WTC11 (cell line): ENCODE measurements at regions not wholly inside any gene's neighbourhood (a gene's known extent, or its start where the extent isn't known, plus 50 kb on each side); places are given as distances from the start of the nearest gene placed in this dataset.

Source experiments
- ATAC-seq: fragments of 200-7000 bp; cut with Tn5 transposase; 2 replicates; pipeline ENCODE4 v1.10.0; 2021; ENCODE audit warnings: mild to moderate bottlenecking, moderate library complexity
- CTCF ChIA-PET: fragments of 300-600 bp; sonication (Branson Sonifier 250); formaldehyde crosslinking; loops from one replicate; lab custom pipeline; 2021; ENCODE audit warnings: antibody characterized with exemption; lab: Charles Lee
- POLR2A ChIA-PET: fragments of 350-600 bp; sonication (Branson Sonifier 250); formaldehyde crosslinking; loops from one replicate; lab custom pipeline; 2021; ENCODE audit warnings: antibody characterized with exemption; lab: Charles Lee
- DNase-seq: peaks from one replicate; pipeline ENCODE4 v3.0.0; 2021; ENCODE audit warnings: low spot score
- H3K27ac Mint-ChIP-seq: 2 replicates; pipeline ENCODE4 v1.8.0; 2021; ENCODE audit warnings: mixed read lengths
- H3K27me3 Mint-ChIP-seq: 2 replicates; pipeline ENCODE4 v1.8.0; 2021; ENCODE audit warnings: low read depth, mild to moderate bottlenecking, moderate library complexity, mixed read lengths
- H3K36me3 Mint-ChIP-seq: 2 replicates; pipeline ENCODE4 v1.8.0; 2021; ENCODE audit warnings: mixed read lengths
- H3K4me1 Mint-ChIP-seq: 2 replicates; pipeline ENCODE4 v1.8.0; 2022; ENCODE audit warnings: mixed read lengths
- H3K4me3 Mint-ChIP-seq: 2 replicates; pipeline ENCODE4 v1.8.0; 2021; ENCODE audit warnings: mild to moderate bottlenecking, moderate library complexity, mixed read lengths
- H3K9me3 Mint-ChIP-seq: 2 replicates; pipeline ENCODE4 v1.8.0; 2021; ENCODE audit warnings: mixed read lengths
- AFF4 ChIP-seq: sonication (generic); formaldehyde crosslinking; IDR thresholded peaks from 2 replicates; pipeline ENCODE4 v1.8.1; 2023; ENCODE audit warnings: mild to moderate bottlenecking, missing genetic modification reagents, borderline replicate concordance
- ARID4B ChIP-seq: sonication (generic); formaldehyde crosslinking; IDR thresholded peaks from 2 replicates; pipeline ENCODE4 v1.8.0; 2023; ENCODE audit warnings: missing genetic modification reagents, mild to moderate bottlenecking, borderline replicate concordance
- CDX4 ChIP-seq: fragments of 250-450 bp; sonication (Bioruptor Pico); IDR thresholded peaks from 2 replicates; pipeline ENCODE4 v1.9.0; 2021; ENCODE audit warnings: moderate library complexity, mild to moderate bottlenecking, inconsistent platforms, borderline replicate concordance
- CREB1 ChIP-seq: sonication (generic); formaldehyde crosslinking; IDR thresholded peaks from 2 replicates; pipeline ENCODE4 v1.8.0; 2023; ENCODE audit warnings: mild to moderate bottlenecking, missing genetic modification reagents
- FOXP4 ChIP-seq: sonication (generic); formaldehyde crosslinking; IDR thresholded peaks from 2 replicates; pipeline ENCODE4 v1.8.0; 2022; ENCODE audit warnings: mild to moderate bottlenecking, missing genetic modification reagents
- GABPB1 ChIP-seq: sonication (generic); formaldehyde crosslinking; IDR thresholded peaks from 2 replicates; pipeline ENCODE4 v1.8.1; 2023; ENCODE audit warnings: mild to moderate bottlenecking, missing genetic modification reagents
- IRF2 ChIP-seq: sonication (generic); formaldehyde crosslinking; IDR thresholded peaks from 2 replicates; pipeline ENCODE4 v1.8.0; 2022; ENCODE audit warnings: low read depth, missing genetic modification reagents, borderline replicate concordance
- NR2C2 ChIP-seq: sonication (generic); formaldehyde crosslinking; IDR thresholded peaks from 2 replicates; pipeline ENCODE4 v1.8.0; 2022; ENCODE audit warnings: mild to moderate bottlenecking, missing genetic modification reagents
- OVOL2 ChIP-seq: fragments of 250-450 bp; sonication (Bioruptor Pico); IDR thresholded peaks from 2 replicates; pipeline ENCODE4 v1.9.0; 2021; ENCODE audit warnings: mild to moderate bottlenecking, borderline replicate concordance
- PREB ChIP-seq: sonication (generic); formaldehyde crosslinking; IDR thresholded peaks from 2 replicates; pipeline ENCODE4 v1.8.1; 2022; ENCODE audit warnings: mild to moderate bottlenecking, missing genetic modification reagents, moderate library complexity, borderline replicate concordance
- RELA ChIP-seq: sonication (generic); formaldehyde crosslinking; IDR thresholded peaks from 2 replicates; pipeline ENCODE4 v1.8.1; 2022; ENCODE audit warnings: missing genetic modification reagents, mild to moderate bottlenecking, borderline replicate concordance
- RORB ChIP-seq: fragments of 250-450 bp; sonication (Bioruptor Pico); IDR thresholded peaks from 2 replicates; pipeline ENCODE4 v1.9.0; 2021; ENCODE audit warnings: mild to moderate bottlenecking
- SMAD3 ChIP-seq: sonication (generic); formaldehyde crosslinking; IDR thresholded peaks from 2 replicates; pipeline ENCODE4 v1.8.0; 2022; ENCODE audit warnings: missing genetic modification reagents, mild to moderate bottlenecking, borderline replicate concordance
- SP1 ChIP-seq: sonication (generic); formaldehyde crosslinking; conservative IDR thresholded peaks from 2 replicates; pipeline ENCODE4 v1.8.1; 2022; ENCODE audit warnings: missing genetic modification reagents
- TEAD4 ChIP-seq: sonication (generic); formaldehyde crosslinking; IDR thresholded peaks from 2 replicates; pipeline ENCODE4 v1.8.0; 2022; ENCODE audit warnings: mild to moderate bottlenecking, missing genetic modification reagents
- ZBTB21 ChIP-seq: sonication (generic); formaldehyde crosslinking; IDR thresholded peaks from 2 replicates; pipeline ENCODE4 v1.8.1; 2023; ENCODE audit warnings: mild to moderate bottlenecking, missing genetic modification reagents, borderline replicate concordance
- ZNF281 ChIP-seq: sonication (generic); formaldehyde crosslinking; IDR thresholded peaks from 2 replicates; pipeline ENCODE4 v1.8.0; 2023; ENCODE audit warnings: mild to moderate bottlenecking, missing genetic modification reagents
- ZNF317 ChIP-seq: sonication (generic); formaldehyde crosslinking; IDR thresholded peaks from 2 replicates; pipeline ENCODE4 v1.8.1; 2023; ENCODE audit warnings: low read depth, mild to moderate bottlenecking, moderate library complexity, missing genetic modification reagents, borderline replicate concordance
- ZNF423 ChIP-seq: fragments of 250-450 bp; sonication (Bioruptor Pico); IDR thresholded peaks from 2 replicates; pipeline ENCODE4 v2.1.2; 2022; ENCODE audit warnings: mild to moderate bottlenecking, moderate library complexity
- ZSCAN18 ChIP-seq: fragments of 250-450 bp; sonication (Bioruptor Pico); IDR thresholded peaks from 2 replicates; pipeline ENCODE4 v2.1.2; 2022; ENCODE audit warnings: mild to moderate bottlenecking, moderate library complexity

- H3K4me1 Mint-ChIP-seq = no peaks in the 10 kb centered on the region
- no peak overlapping the region for H3K4me3 Mint-ChIP-seq
- DNase-seq (no peak), ATAC-seq (no peak)
- no peak overlapping the region for H3K27ac Mint-ChIP-seq
- no peaks in the 10 kb centered on the region for H3K27me3 Mint-ChIP-seq
- POLR2A ChIA-PET = interaction anchor here (0.7 kb wide), 1 partner anchor 58 kb away, joined by 3 read pairs; no protein-coding TSS in a partner anchor
- TF ChIP-seq CREB1 = no peak
- TF ChIP-seq ZNF317 = no peak
- TF ChIP-seq SP1 (CRISPR knock-in tag) = no peak
- no peak for TF ChIP-seq ZBTB21
- TF ChIP-seq AFF4 = no peak
- no peak for TF ChIP-seq IRF2 (CRISPR knock-in tag)
- no peak for TF ChIP-seq GABPB1 (CRISPR knock-in tag)
- TF ChIP-seq PREB = no peak
- TF ChIP-seq OVOL2 (CRISPR knock-in tag) = no peak
- CTCF ChIA-PET = no interaction called here
- H3K9me3 Mint-ChIP-seq = peaks cover 11% of the 10 kb centered on the region
- H3K36me3 Mint-ChIP-seq = peaks cover 6% of the 10 kb centered on the region; the same call in 1 of the 2 replicates
Measured at GRCh38 chr3:83842511-83842910, 1116.3 kb upstream of the CADM2 start.

GRCh38 chr3:83843716-83844115 is 1115.1 kb upstream of the CADM2 start:
- peaks cover 2% of the 10 kb centered on the region for H3K9me3 Mint-ChIP-seq
- no peak for ATAC-seq
- H3K36me3 Mint-ChIP-seq = peaks cover 2% of the 10 kb centered on the region; the same call in 1 of the 2 replicates
- H3K4me1 Mint-ChIP-seq = no peaks in the 10 kb centered on the region
- H3K27ac Mint-ChIP-seq = no peak overlapping the region
- ChIA-PET POLR2A (interaction anchor here (0.9 kb wide), 1 partner anchor 14 kb away, joined by 3 read pairs; no protein-coding TSS in a partner anchor), CTCF (no interaction called here)
- H3K4me3 Mint-ChIP-seq = no peak overlapping the region
- H3K27me3 Mint-ChIP-seq = no peaks in the 10 kb centered on the region
- no peak for DNase-seq
- TF ChIP-seq ZNF281 (CRISPR knock-in tag) (no peak), CDX4 (CRISPR knock-in tag) (no peak), TEAD4 (CRISPR knock-in tag) (no peak), ARID4B (CRISPR knock-in tag) (no peak), RELA (CRISPR knock-in tag) (no peak), FOXP4 (no peak), NR2C2 (CRISPR knock-in tag) (no peak), ZSCAN18 (CRISPR knock-in tag) (no peak), SMAD3 (CRISPR knock-in tag) (no peak), RORB (CRISPR knock-in tag) (no peak), ZNF423 (CRISPR knock-in tag) (no peak)
